Suprapubic skin (tissue), 4 donors: ENCODE measurements at regions not wholly inside any gene's neighbourhood (a gene's known extent, or its start where the extent isn't known, plus 50 kb on each side); places are given as distances from the start of the nearest gene placed in this dataset.

Experiments
- CTCF ChIP-seq, 2 donors: fragments of 200-600 bp in 1 of 2; fragments of 450-650 bp in 1 of 2; sonication (generic) in 1 of 2; IDR thresholded peaks; one replicate each; pipeline ENCODE4 v1.5.1; 2016 to 2019; ENCODE audit warnings: antibody characterized with exemption in 2 of 2, mild to moderate bottlenecking in 1 of 2, moderate library complexity in 1 of 2
- EP300 ChIP-seq: sonication (generic); formaldehyde crosslinking; IDR thresholded peaks from one replicate; pipeline ENCODE4 v1.6.1; 2017; ENCODE audit warnings: antibody characterized with exemption
- POLR2AphosphoS5 ChIP-seq, 3 donors: sonication (generic); formaldehyde crosslinking; IDR thresholded peaks; one replicate each; pipeline ENCODE4 v1.6.1; 2017; ENCODE audit warnings: antibody characterized with exemption in 3 of 3

GRCh38 chr13:82847595-82847994, 1034.7 kb downstream of the SLITRK1 start:
- TF ChIP-seq POLR2AphosphoS5 (IDR thresholded peaks at IDR 0.05), result no peak
- TF ChIP-seq CTCF (IDR thresholded peaks at IDR 0.05), result no peak
- TF ChIP-seq EP300, result no peak
